CD14-positive monocyte (primary cell): ENCODE measurements at regions not wholly inside any gene's neighbourhood (a gene's known extent, or its start where the extent isn't known, plus 50 kb on each side); places are given as distances from the start of the nearest gene placed in this dataset.

Source experiments
- DNase-seq, 3 donors: peaks; one replicate each; pipeline ENCODE4 v3.0.0-alpha.2; 2011 to 2022
- H2AFZ ChIP-seq: 2 replicates; pipeline ENCODE4 v1.6.0; 2012; ENCODE audit warnings: mild to moderate bottlenecking, low read depth, low read length, inconsistent platforms; ENCODE audit not compliant: insufficient read depth, poor library complexity, severe bottlenecking
- H3K27ac ChIP-seq, 2 donors: 1 replicate in 1 of 2; 2 replicates in 1 of 2; pipeline ENCODE4 v1.5.1; 2012 to 2013; ENCODE audit warnings: low read length in 2 of 2, control low read depth in 1 of 2, inconsistent platforms in 1 of 2, low read depth in 1 of 2, mild to moderate bottlenecking in 1 of 2
- H3K27me3 ChIP-seq, 2 donors: one replicate each; pipeline versions ENCODE4 v1.6.0 to v1.6.1; 2011 to 2013; ENCODE audit warnings: low read length in 2 of 2; ENCODE audit not compliant: control insufficient read depth in 2 of 2, insufficient read depth in 2 of 2
- H3K36me3 ChIP-seq, 2 donors: replicated peaks in 1 of 2; 1 replicate in 1 of 2; 2 replicates in 1 of 2; pipeline versions ENCODE4 v1.5.1 to v1.6.1; 2012 to 2013; ENCODE audit warnings: low read length in 2 of 2, control low read depth in 1 of 2, inconsistent platforms in 1 of 2, mild to moderate bottlenecking in 1 of 2; ENCODE audit not compliant: insufficient read depth in 2 of 2, control insufficient read depth in 1 of 2
- H3K4me1 ChIP-seq, 2 donors: 1 replicate in 1 of 2; 2 replicates in 1 of 2; pipeline versions ENCODE4 v1.5.1 to v1.6.1; 2012 to 2013; ENCODE audit warnings: low read length in 2 of 2, control low read depth in 1 of 2, inconsistent platforms in 1 of 2, mild to moderate bottlenecking in 1 of 2, moderate library complexity in 1 of 2; ENCODE audit not compliant: insufficient read depth in 2 of 2, control insufficient read depth in 1 of 2
- H3K4me2 ChIP-seq: replicated peaks from 2 replicates; pipeline ENCODE3; 2012; ENCODE audit warnings: low read length, moderate library complexity, mild to moderate bottlenecking; ENCODE audit not compliant: poor library complexity, severe bottlenecking; ENCODE audit errors: extremely low read depth
- H3K4me3 ChIP-seq, 3 experiments: fragments of 200-600 bp in 1 of 3; sonication (generic) in 1 of 3; replicated peaks in 1 of 3; 1 replicate in 2 of 3; 2 replicates in 1 of 3; pipeline ENCODE4 v1.5.1; 2011 to 2013; ENCODE audit warnings: low read length in 3 of 3, mild to moderate bottlenecking in 3 of 3, control low read depth in 2 of 3, low read depth in 2 of 3, inconsistent platforms in 1 of 3, moderate library complexity in 1 of 3
- H3K79me2 ChIP-seq: 2 replicates; pipeline ENCODE4 v1.6.0; 2012; ENCODE audit warnings: mild to moderate bottlenecking, control low read depth, inconsistent platforms, low read length, moderate library complexity; ENCODE audit not compliant: insufficient read depth
- H3K9ac ChIP-seq: 2 replicates; pipeline ENCODE4 v1.6.0; 2017; ENCODE audit warnings: low read length, mild to moderate bottlenecking; ENCODE audit not compliant: insufficient read depth, poor library complexity, severe bottlenecking
- H3K9me3 ChIP-seq, 2 donors: replicated peaks in 1 of 2; 1 replicate in 1 of 2; 2 replicates in 1 of 2; pipeline versions ENCODE4 v1.5.1 to v1.6.1; 2012 to 2013; ENCODE audit warnings: low read length in 2 of 2, control low read depth in 1 of 2; ENCODE audit not compliant: control insufficient read depth in 1 of 2, insufficient read depth in 1 of 2
- H4K20me1 ChIP-seq: 2 replicates; pipeline ENCODE4 v1.6.0; 2012; ENCODE audit warnings: mild to moderate bottlenecking, low read length, control low read depth, moderate library complexity; ENCODE audit not compliant: insufficient read depth
- H3K27ac Mint-ChIP-seq, 7 donors: one replicate each; pipeline ENCODE4 v1.8.0; 2020; ENCODE audit warnings: mild to moderate bottlenecking in 7 of 7, mixed read lengths in 7 of 7, moderate library complexity in 6 of 7, inconsistent platforms in 2 of 7
- H3K27me3 Mint-ChIP-seq, 3 donors: one replicate each; pipeline ENCODE4 v1.8.0; 2021 to 2022; ENCODE audit warnings: low read depth in 3 of 3, mild to moderate bottlenecking in 3 of 3, mixed read lengths in 3 of 3, moderate library complexity in 3 of 3, inconsistent platforms in 1 of 3
- H3K36me3 Mint-ChIP-seq, 2 donors: one replicate each; pipeline ENCODE4 v1.8.0; 2020; ENCODE audit warnings: mixed read lengths in 2 of 2, inconsistent platforms in 1 of 2, mild to moderate bottlenecking in 1 of 2
- H3K4me1 Mint-ChIP-seq: one replicate; pipeline ENCODE4 v1.8.0; 2020; ENCODE audit warnings: mild to moderate bottlenecking, mixed read lengths
- H3K4me3 Mint-ChIP-seq, 2 donors: one replicate each; pipeline ENCODE4 v1.8.0; 2020; ENCODE audit warnings: mild to moderate bottlenecking in 2 of 2, mixed read lengths in 2 of 2, moderate library complexity in 1 of 2
- H3K9me3 Mint-ChIP-seq, 7 donors: one replicate each; pipeline ENCODE4 v1.8.0; 2020 to 2022; ENCODE audit warnings: mixed read lengths in 7 of 7, mild to moderate bottlenecking in 6 of 7, moderate library complexity in 6 of 7, inconsistent platforms in 2 of 7
- CTCF ChIP-seq: fragments of 200-600 bp; IDR thresholded peaks from one replicate; pipeline ENCODE4 v1.8.0; 2022; ENCODE audit warnings: antibody characterized with exemption, mild to moderate bottlenecking
- WGBS: methylation state at CpG from one replicate; pipeline ENCODE4 v1.1.5; 2013; ENCODE audit warnings: missing lambda C conversion rate; ENCODE audit not compliant: insufficient coverage; 5-methylcytosine and 5-hydroxymethylcytosine counted together
- intact Hi-C, 2 donors: fragments of 100-400 bp; cut with micrococcal nuclease; formaldehyde crosslinking; loops; one replicate each; pipeline versions ENCODE4 v1.15.0 to v1.15.1; 2023

DNA sequence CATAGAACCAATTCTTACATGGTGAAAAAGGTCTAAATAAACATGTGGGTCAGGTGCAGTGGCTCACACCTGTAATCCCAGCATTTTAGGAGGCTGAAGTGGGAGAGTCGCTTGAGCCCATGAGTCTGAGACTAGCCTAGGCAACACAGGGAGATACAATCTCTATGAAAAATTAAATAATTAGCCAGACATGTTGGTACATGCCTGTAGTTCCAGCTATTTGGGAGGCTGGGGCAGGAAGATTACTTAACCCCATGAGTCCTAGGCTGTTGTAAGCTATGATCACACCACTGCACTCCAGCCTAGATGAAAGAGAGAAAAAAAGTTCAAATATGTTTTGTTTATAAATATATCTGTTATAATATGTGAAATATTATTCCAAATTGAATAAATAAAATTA is 643.6 kb downstream of the IPMK start:
- Histone ChIP-seq H4K20me1 (no peaks in the 10 kb centered on the region), H3K9me3 (no peaks in the 10 kb centered on the region), H3K79me2 (no peaks in the 10 kb centered on the region), H3K4me2 (no peak overlapping the region), H3K36me3 (no peaks in the 10 kb centered on the region), H3K27me3 (no peaks in the 10 kb centered on the region), H3K4me3 (no peak overlapping the region), H3K9ac (no peak overlapping the region), H3K27ac (no peak overlapping the region), H3K4me1 (no peaks in the 10 kb centered on the region), H2AFZ (no peak overlapping the region)
- TF ChIP-seq CTCF, result no peak
- no CpG with 5 or more reads among the region's 1 CpG for WGBS
- Mint-ChIP-seq H3K27ac (no peak overlapping the region), H3K36me3 (no peaks in the 10 kb centered on the region), H3K27me3 (peaks cover 0 to 3% (median 0%) of the 10 kb centered on the region in 3 donors), H3K9me3 (peaks cover 0 to 3% (median 0%) of the 10 kb centered on the region in 7 donors), H3K4me3 (no peak overlapping the region), H3K4me1 (no peaks in the 10 kb centered on the region)
- intact Hi-C loops, result no loop called here
- no peak for DNase-seq

GRCh38 chr10:57621466-57621865 is 646.2 kb downstream of the IPMK start:
- H3K36me3 ChIP-seq, result no peaks in the 10 kb centered on the region
- WGBS, result no CpG with 5 or more reads among the region's 3 CpGs
- no peak overlapping the region for H3K4me3 ChIP-seq
- H3K27me3 ChIP-seq, result no peaks in the 10 kb centered on the region
- intact Hi-C loops, result no loop called here
- H2AFZ ChIP-seq, result no peak overlapping the region
- H3K27ac Mint-ChIP-seq, result no peak overlapping the region
- peaks cover 0 to 3% (median 0%) of the 10 kb centered on the region in 7 donors for H3K9me3 Mint-ChIP-seq
- no peaks in the 10 kb centered on the region for H3K27me3 Mint-ChIP-seq
- no peaks in the 10 kb centered on the region for H3K9me3 ChIP-seq
- H3K4me1 ChIP-seq, result no peaks in the 10 kb centered on the region
- no peak overlapping the region for H3K9ac ChIP-seq
- no peaks in the 10 kb centered on the region for H3K79me2 ChIP-seq
- no peak for TF ChIP-seq CTCF
- no peak overlapping the region for H3K4me2 ChIP-seq
- H3K36me3 Mint-ChIP-seq, result no peaks in the 10 kb centered on the region
- no peaks in the 10 kb centered on the region for H3K4me1 Mint-ChIP-seq
- DNase-seq, result no peak
- no peak overlapping the region for H3K27ac ChIP-seq
- no peaks in the 10 kb centered on the region for H4K20me1 ChIP-seq
- H3K4me3 Mint-ChIP-seq, result no peak overlapping the region
